Lower lobe of right lung (tissue), 2 donors: ENCODE measurements at regions not wholly inside any gene's neighbourhood (a gene's known extent, or its start where the extent isn't known, plus 50 kb on each side); places are given as distances from the start of the nearest gene placed in this dataset.

Experiments
- ATAC-seq, 2 donors: fragments of 200-7000 bp; cut with Tn5 transposase; one replicate each; pipeline ENCODE4 v1.9.1; 2020 to 2022; ENCODE audit warnings: mild to moderate bottlenecking in 2 of 2, moderate library complexity in 2 of 2
- DNase-seq: peaks from one replicate; pipeline ENCODE4 v3.0.0-alpha.2; 2020
- H3K27ac ChIP-seq: fragments of 200-600 bp; one replicate; pipeline ENCODE4 v1.8.0; 2022
- H3K27me3 ChIP-seq: fragments of 200-600 bp; one replicate; pipeline ENCODE4 v1.8.0; 2022; ENCODE audit warnings: low read depth
- H3K36me3 ChIP-seq: fragments of 200-600 bp; one replicate; pipeline ENCODE4 v1.8.0; 2022; ENCODE audit warnings: mild to moderate bottlenecking
- H3K4me1 ChIP-seq: fragments of 200-600 bp; one replicate; pipeline ENCODE4 v1.8.0; 2022
- H3K4me3 ChIP-seq: fragments of 200-600 bp; one replicate; pipeline ENCODE4 v1.8.0; 2022; ENCODE audit warnings: mild to moderate bottlenecking
- H3K9me3 ChIP-seq: fragments of 200-600 bp; one replicate; pipeline ENCODE4 v1.8.0; 2022
- CTCF ChIP-seq: fragments of 200-600 bp; IDR thresholded peaks from one replicate; pipeline ENCODE4 v1.8.0; 2022; ENCODE audit warnings: antibody characterized with exemption, mild to moderate bottlenecking
- intact Hi-C: fragments of 100-400 bp; cut with DNase I; formaldehyde crosslinking; loops from one replicate; pipeline ENCODE4 v1.11.0; 2022
- donor health status: DM: no; HTN: yes; CAD: no; lungs with severe emphysema.

- no peak for TF ChIP-seq CTCF
- intact Hi-C loops = no loop called here
- Histone ChIP-seq H3K27ac (no peak overlapping the region), H3K9me3 (peaks cover 4% of the 10 kb centered on the region), H3K4me3 (no peak overlapping the region), H3K36me3 (no peaks in the 10 kb centered on the region), H3K4me1 (peaks cover 21% of the 10 kb centered on the region), H3K27me3 (no peaks in the 10 kb centered on the region)
- ATAC-seq (no peak), DNase-seq (no peak)
These were observed 64.7 kb upstream of the HAAO start for GRCh38 chr2:42856891-42857632.

GRCh38 chr2:42856106-42856860, 63.9 kb upstream of the HAAO start:
- Histone ChIP-seq H3K27ac (no peak overlapping the region), H3K9me3 (peaks cover 4% of the 10 kb centered on the region), H3K36me3 (no peaks in the 10 kb centered on the region), H3K4me1 (peaks cover 21% of the 10 kb centered on the region), H3K27me3 (no peaks in the 10 kb centered on the region), H3K4me3 (no peak overlapping the region)
- no peak for TF ChIP-seq CTCF
- ATAC-seq = no peak
- intact Hi-C loops = no loop called here
- no peak for DNase-seq

DNA sequence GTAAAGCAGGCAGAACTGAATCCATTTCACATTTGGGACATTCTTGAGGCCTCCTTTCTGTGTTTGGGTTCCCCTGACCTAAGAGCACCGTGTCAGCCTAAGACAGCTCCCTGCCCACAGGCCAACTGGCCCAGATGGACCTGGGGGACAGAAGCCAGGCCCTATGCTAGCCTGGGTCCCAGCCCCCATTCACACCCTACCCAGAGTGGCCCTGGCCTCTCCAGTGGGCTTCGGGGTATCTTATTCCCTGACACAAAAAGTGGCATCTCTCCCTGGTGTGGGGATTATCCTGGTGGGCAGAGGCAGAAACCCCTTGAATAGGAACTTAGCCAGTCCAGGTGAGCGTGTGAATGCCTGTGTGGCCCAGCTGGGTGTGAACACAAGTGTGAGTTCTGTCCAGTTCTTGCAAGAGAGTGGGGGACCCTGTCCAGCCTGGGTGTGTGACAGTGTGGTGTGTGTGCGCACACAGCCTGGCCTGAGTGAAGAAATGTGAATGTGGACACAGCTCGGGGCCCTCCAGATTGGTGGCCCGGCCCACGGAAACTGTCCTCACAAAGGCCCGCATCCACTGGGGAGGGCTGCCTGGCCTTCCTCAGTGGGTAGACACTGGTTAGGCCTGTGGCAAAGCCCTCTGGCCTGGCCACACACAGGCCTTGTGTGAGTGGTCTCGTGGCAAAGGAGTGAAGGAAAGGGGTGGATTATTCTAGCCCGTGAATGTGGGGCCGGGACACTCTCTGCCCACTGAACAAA, 63.0 kb upstream of the HAAO start:
- Histone ChIP-seq H3K27me3 (no peaks in the 10 kb centered on the region), H3K4me1 (peaks cover 21% of the 10 kb centered on the region), H3K9me3 (peaks cover 4% of the 10 kb centered on the region), H3K4me3 (no peak overlapping the region), H3K27ac (no peak overlapping the region), H3K36me3 (no peaks in the 10 kb centered on the region)
- no peak for DNase-seq
- TF ChIP-seq CTCF = no peak
- intact Hi-C loops = no loop called here
- no peak for ATAC-seq

DNA sequence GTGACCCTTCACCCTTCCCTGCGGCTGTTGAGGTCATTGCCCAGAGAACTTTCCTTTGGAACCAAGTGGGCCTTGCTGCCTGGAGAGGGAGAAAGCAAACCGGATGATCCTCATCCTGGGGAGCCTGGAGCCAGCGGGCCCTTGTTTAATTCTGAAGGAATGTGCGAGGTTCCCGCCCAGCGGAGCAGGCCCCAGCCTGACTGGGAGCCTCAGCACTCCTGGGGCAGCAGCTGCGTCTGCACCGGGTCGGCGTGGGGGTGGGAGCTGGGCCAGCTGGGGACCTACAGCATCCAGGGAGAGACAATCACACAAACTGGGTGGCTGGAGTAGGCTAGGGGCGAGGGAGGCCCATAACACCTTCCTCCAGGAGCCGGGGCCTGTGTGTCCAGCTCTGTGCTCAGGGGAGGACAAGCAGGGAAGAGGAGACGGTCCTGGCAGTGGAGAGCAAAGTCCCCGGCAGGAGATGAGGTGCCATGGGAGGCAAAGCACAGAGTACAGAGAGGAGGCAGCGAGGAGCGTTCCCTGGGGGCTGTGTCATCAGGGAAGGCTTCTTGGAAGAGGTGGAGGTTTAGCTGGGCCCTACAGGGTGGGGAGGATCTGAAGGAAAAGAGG, 61.9 kb upstream of the HAAO start:
- Histone ChIP-seq H3K27ac (peak overlapping the region; percentile 76), H3K9me3 (peaks cover 4% of the 10 kb centered on the region), H3K27me3 (no peaks in the 10 kb centered on the region), H3K36me3 (no peaks in the 10 kb centered on the region), H3K4me1 (peaks cover 21% of the 10 kb centered on the region), H3K4me3 (no peak overlapping the region)
- DNase-seq = no peak
- no peak for TF ChIP-seq CTCF
- intact Hi-C loops = no loop called here
- peak; percentile 19 to 39 for ATAC-seq

DNA sequence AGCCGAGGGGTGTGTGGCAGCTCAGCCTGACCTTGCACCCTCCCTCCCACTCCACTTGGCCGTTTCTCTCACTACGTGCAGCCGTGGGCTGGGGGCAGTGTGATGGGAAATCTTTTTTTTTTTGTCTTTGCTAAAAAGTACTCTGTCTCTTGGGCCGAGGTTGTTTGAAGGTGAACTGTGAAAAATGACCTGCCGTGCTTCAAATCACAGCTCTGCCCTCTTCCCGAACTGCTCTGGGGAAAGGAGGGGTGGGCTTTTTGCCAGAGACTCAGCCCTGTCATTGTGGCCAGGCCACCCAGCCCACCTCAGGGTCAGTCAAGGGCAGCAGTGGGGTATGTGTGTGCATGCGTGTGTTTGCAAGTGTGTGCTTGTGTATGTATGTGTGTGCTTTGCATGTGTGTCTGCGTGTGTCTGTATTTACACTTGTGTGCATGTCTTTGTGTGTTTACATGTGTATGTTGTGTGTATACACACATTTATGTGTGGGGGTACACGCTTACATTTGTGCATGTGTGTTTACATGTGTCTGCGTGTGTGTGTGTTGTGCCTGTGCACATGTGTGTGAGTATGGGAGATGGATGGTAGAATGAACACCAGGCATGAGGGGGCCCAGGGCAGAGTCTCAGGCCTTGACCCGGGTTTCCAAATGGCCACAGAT, 61.3 kb upstream of the HAAO start:
- H3K36me3 ChIP-seq = no peaks in the 10 kb centered on the region
- peak overlapping the region; percentile 6 for H3K27ac ChIP-seq
- no peak overlapping the region for H3K4me3 ChIP-seq
- H3K27me3 ChIP-seq = no peaks in the 10 kb centered on the region
- ATAC-seq (no peak), DNase-seq (no peak)
- intact Hi-C loops = no loop called here
- TF ChIP-seq CTCF = no peak
- H3K4me1 ChIP-seq = peaks cover 18% of the 10 kb centered on the region
- H3K9me3 ChIP-seq = peaks cover under 1% of the 10 kb centered on the region
